Subcutaneous abdominal adipose tissue (tissue), 5 donors: ENCODE measurements at regions not wholly inside any gene's neighbourhood (a gene's known extent, or its start where the extent isn't known, plus 50 kb on each side); places are given as distances from the start of the nearest gene placed in this dataset.
"Not testable (repeated sequence)": the region's sequence is repeated elsewhere in the genome, so short reads cannot be mapped to it uniquely, and the experiment has no call there.

Experiments used
- H3K27ac ChIP-seq: one replicate; pipeline ENCODE4 v1.7.0; 2013; ENCODE audit warnings: low read depth, mild to moderate bottlenecking, inconsistent platforms, low read length, moderate library complexity
- H3K27me3 ChIP-seq, 5 donors: one replicate each; pipeline ENCODE4 v1.7.0; 2013; ENCODE audit warnings: low read length in 5 of 5, inconsistent platforms in 1 of 5; ENCODE audit not compliant: control insufficient read depth in 5 of 5, insufficient read depth in 4 of 5
- H3K36me3 ChIP-seq, 5 donors: one replicate each; pipeline ENCODE4 v1.7.0; 2013; ENCODE audit warnings: low read length in 5 of 5; ENCODE audit not compliant: control insufficient read depth in 5 of 5, insufficient read depth in 5 of 5
- H3K4me1 ChIP-seq, 5 donors: one replicate each; pipeline ENCODE4 v1.7.0; 2013; ENCODE audit warnings: low read length in 5 of 5, mild to moderate bottlenecking in 3 of 5, moderate library complexity in 1 of 5; ENCODE audit not compliant: control insufficient read depth in 5 of 5, insufficient read depth in 5 of 5
- H3K4me3 ChIP-seq, 5 donors: one replicate each; pipeline ENCODE4 v1.7.0; 2013; ENCODE audit warnings: low read length in 5 of 5, low read depth in 1 of 5
- H3K9ac ChIP-seq, 5 donors: one replicate each; pipeline ENCODE4 v1.7.0; 2013; ENCODE audit warnings: low read length in 5 of 5, mild to moderate bottlenecking in 4 of 5, moderate library complexity in 3 of 5
- H3K9me3 ChIP-seq, 5 donors: one replicate each; pipeline ENCODE4 v1.7.0; 2013; ENCODE audit warnings: low read length in 5 of 5; ENCODE audit not compliant: control insufficient read depth in 5 of 5
- donor health status: healthy.
- donor health status: healthy.
- donor health status: healthy.
- donor health status: healthy.
- donor health status: healthy.

DNA sequence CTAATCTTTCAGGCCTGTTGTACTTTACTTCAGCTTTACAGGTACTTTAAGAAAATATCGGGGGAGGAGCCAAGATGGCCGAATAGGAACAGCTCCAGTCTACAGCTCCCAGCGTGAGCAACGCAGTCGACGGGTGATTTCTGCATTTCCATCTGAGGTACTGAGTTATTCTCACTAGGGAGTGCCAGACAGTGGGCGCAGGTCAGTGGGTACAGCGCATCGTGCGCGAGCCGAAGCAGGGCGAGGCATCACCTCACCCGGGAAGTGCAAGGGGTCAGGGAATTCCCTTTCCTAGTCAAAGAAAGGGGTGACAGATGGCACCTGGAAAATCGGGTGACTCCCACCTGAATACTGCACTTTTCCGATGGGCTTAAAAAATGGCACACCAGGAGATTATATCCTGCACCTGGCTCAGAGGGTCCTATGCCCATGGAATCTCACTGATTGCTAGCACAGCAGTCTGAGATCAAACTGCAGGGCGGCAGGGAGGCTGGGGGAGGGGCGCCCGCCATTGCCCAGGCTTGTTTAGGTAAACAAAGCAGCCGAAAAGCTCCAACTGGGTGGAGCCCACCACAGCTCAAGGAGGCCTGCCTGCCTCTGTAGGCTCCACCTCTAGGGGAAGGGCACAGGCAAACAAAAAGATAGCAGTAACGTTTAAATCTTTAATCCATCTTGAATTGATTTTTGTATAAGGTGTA, 1185.4 kb upstream of the LRRN3 start:
- H3K9ac ChIP-seq, H3K36me3 ChIP-seq, H3K9me3 ChIP-seq, H3K4me1 ChIP-seq, H3K27ac ChIP-seq, H3K27me3 ChIP-seq, H3K4me3 ChIP-seq: not testable (repeated sequence)

DNA sequence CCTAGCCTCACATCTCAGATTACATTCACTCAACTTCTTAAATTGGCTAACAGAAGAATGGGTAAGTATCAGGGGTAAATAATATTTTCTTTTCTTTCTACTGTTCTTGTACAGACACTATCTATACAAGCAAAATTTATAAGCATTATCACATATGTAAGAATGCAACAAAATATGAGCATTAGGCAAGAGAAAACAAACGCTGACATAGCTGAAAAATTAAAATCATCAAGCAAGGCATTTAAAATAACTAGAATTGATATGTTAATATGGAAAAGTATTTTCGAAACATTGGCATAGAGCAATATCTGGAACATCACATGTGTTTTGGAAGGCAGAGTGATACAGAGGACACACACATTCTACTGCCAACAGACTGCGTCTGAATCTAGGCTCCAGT, 1175.3 kb upstream of the LRRN3 start:
- H3K27ac ChIP-seq = no peak overlapping the region
- H3K4me1 ChIP-seq = no peaks in the 10 kb centered on the region
- H3K9ac ChIP-seq = no peak overlapping the region
- H3K27me3 ChIP-seq = no peaks in the 10 kb centered on the region
- H3K9me3 ChIP-seq = no peaks in the 10 kb centered on the region
- no peak overlapping the region for H3K4me3 ChIP-seq
- no peaks in the 10 kb centered on the region for H3K36me3 ChIP-seq

DNA sequence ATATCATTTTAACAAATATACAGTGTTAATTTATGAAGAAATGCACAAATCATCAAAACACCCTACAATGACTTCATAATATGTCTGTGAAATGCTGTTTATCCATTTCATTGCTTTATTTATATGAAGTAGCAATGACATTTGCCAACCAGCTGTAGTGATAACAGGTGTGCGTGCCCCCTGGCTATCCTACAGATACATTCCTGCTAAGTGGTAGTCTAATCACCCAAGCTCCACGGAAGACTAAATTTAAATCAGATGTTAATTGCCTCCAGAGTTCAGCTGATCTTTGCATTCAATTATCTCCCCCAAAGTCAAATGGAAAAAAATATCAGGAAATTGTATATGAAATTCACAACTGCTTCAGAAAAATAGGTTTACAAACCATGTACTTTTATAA, 1164.2 kb upstream of the LRRN3 start:
- H3K27me3 ChIP-seq = no peaks in the 10 kb centered on the region
- no peak overlapping the region for H3K4me3 ChIP-seq
- no peak overlapping the region for H3K27ac ChIP-seq
- no peaks in the 10 kb centered on the region for H3K4me1 ChIP-seq
- peaks cover 0 to 4% (median 0%) of the 10 kb centered on the region in 5 donors for H3K9me3 ChIP-seq
- H3K36me3 ChIP-seq = no peaks in the 10 kb centered on the region
- no peak overlapping the region for H3K9ac ChIP-seq

DNA sequence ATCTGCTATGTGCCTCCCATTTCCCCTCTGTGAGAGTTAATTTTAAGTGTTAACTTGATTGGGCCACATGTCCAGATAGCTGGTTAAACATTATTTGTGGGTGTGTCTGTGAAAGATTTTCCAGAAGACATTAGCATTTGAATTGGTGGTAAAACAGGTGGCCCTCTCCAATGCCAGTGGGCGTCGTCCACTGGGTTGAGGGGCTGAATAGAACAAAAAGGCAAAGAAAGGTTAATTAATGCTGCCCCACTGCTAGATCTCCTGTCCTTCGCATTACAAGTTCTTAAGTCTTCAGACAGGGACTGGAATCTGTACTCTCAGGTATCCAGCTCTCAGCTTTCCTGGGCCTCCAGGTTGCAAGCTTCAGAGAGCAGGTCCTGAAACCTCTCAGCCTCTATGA, 1160.9 kb upstream of the LRRN3 start:
- Histone ChIP-seq H3K9me3 (peaks cover 0 to 4% (median 0%) of the 10 kb centered on the region in 5 donors), H3K27ac (no peak overlapping the region), H3K27me3 (no peaks in the 10 kb centered on the region), H3K4me3 (no peak overlapping the region), H3K36me3 (no peaks in the 10 kb centered on the region), H3K9ac (no peak overlapping the region), H3K4me1 (no peaks in the 10 kb centered on the region)

DNA sequence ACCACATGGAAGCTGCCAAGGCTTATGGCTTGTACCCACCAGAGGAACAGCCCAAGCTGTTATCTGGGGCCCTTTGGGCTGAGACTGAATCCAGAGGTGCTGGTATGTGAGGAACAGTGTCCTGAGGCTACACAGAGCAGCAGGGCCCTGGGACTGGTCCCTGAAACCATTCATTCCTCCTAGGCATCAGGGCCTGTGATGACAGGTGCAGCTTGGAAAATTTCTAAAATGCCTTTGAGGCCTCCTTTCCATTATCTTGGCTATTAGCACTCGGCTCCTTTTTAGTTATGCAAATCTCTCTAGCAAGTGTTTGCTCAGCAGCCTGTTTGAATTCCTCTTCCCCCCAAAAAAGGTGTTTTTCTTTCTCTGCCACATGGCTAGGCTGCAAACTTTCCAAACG, 1151.7 kb upstream of the LRRN3 start:
- H3K9ac ChIP-seq = no peak overlapping the region
- H3K27ac ChIP-seq = no peak overlapping the region
- H3K27me3 ChIP-seq = no peaks in the 10 kb centered on the region
- no peaks in the 10 kb centered on the region for H3K4me1 ChIP-seq
- H3K36me3 ChIP-seq = no peaks in the 10 kb centered on the region
- peaks cover 0 to 10% (median 6%) of the 10 kb centered on the region in 5 donors for H3K9me3 ChIP-seq
- H3K4me3 ChIP-seq = no peak overlapping the region

DNA sequence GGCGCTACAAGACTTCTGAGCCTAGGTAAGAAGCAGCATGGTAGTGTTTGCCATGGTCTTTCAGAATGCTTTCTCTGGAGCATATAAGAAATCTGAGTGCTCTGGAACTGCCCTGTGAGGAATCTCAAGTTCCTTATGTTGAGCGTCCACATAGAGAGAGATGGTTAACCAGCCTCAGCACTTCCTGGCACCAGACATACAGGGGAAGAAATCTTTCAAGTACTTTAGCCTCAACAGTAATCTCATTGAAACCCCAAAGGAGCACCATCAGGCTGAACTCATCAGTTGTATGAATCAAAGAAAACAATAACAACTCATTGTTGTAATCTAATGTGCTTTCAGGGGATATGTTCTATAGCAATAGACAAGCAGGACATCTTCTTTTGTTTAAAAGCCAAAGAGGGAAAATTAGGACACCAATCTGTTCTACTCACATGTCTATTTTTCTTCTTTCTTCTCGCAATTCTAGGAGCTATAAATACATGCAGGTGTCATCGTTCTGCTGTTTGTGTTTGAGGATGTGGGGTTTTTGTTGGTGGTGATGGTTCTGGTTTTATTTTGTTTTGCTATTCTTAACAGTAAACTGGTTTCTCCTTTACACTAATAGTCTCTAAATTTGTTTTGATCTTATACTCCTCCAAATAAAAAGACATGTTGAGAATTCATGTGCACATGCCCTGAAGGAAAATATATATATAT, 1145.0 kb upstream of the LRRN3 start:
- Histone ChIP-seq H3K4me3 (no peak overlapping the region), H3K27me3 (no peaks in the 10 kb centered on the region), H3K36me3 (no peaks in the 10 kb centered on the region), H3K27ac (no peak overlapping the region), H3K9ac (no peak overlapping the region), H3K9me3 (no peaks in the 10 kb centered on the region), H3K4me1 (no peaks in the 10 kb centered on the region)

DNA sequence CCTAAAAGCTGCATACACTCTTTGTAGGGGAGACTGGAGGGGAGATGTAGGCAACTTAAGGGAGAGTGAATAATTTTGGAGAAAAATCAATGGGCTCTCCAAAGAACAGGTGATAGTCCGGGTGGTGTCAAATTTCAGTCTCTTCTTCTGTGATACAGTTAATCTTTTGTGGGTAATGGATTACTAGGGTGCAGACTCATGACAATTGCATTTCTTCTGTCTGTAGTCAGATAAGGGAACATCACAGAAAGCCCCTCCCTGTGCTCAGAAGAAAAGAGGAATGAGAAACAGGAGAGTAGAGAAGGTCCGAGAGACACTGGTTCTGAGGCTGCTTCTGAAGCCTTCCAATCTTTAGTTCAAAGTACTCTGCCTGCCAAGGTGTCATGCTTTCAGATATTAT, 1140.7 kb upstream of the LRRN3 start:
- Histone ChIP-seq H3K27me3 (no peaks in the 10 kb centered on the region), H3K9me3 (peaks cover 0 to 2% (median 0%) of the 10 kb centered on the region in 5 donors), H3K27ac (no peak overlapping the region), H3K4me1 (no peaks in the 10 kb centered on the region), H3K9ac (no peak overlapping the region), H3K36me3 (no peaks in the 10 kb centered on the region), H3K4me3 (no peak overlapping the region)

DNA sequence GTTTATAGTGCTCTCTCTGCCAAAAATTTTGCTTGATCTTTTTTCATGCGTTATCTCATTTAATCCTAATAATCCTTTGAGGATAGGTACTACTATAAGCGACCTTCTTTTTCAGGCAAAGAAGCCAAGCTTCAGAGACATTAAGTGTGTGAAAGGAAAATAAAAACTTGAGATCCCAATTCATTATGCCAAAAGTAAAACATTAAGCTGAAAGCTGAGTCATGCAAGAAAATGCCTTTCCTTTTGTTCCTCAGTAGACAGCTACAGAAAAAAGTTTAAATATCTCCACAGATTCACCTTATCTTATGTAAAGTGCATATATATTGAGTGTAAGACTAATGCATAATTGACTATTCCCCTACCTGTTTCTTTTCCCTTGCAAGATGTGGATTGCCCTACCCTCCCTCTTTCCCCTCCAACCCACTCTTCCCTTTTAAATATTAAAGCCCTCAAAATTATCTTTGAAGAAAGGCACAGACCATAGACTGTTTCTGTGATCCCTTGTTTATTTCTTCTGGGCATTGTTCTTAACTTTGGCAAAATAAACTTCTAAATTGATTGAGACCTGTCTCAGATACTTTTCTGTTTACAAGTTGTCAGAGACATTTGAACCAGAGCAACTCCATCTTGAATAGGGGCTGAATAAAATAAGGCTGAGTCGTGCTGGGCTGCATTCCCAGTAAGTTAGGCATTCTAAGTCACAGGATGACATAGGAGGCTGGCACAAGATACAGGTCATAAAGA, 1139.9 kb upstream of the LRRN3 start:
- Histone ChIP-seq H3K36me3 (no peaks in the 10 kb centered on the region), H3K4me3 (no peak overlapping the region), H3K4me1 (no peaks in the 10 kb centered on the region), H3K9me3 (peaks cover 0 to 2% (median 0%) of the 10 kb centered on the region in 5 donors), H3K27ac (no peak overlapping the region), H3K9ac (no peak overlapping the region), H3K27me3 (no peaks in the 10 kb centered on the region)

DNA sequence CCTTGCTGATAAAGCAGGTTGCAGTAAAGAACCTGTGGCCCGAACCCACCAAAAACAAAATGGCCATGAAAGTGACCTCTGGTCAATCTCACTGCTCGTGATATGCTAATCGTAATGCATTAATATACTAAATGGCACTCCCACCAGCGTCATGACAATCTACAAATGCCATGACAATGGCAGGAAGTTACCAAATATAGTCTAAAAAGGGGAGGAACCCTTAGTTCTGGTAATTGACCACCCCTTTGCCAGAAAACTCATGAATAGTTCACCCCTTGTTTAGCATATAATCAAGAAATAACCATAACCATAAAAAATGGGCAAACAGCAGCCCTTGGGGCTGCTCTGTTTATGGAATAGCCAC, 1139.4 kb upstream of the LRRN3 start:
- peaks cover 0 to 2% (median 0%) of the 10 kb centered on the region in 5 donors for H3K9me3 ChIP-seq
- H3K4me1 ChIP-seq = no peaks in the 10 kb centered on the region
- H3K36me3 ChIP-seq = no peaks in the 10 kb centered on the region
- no peaks in the 10 kb centered on the region for H3K27me3 ChIP-seq
- no peak overlapping the region for H3K27ac ChIP-seq
- no peak overlapping the region for H3K4me3 ChIP-seq
- no peak overlapping the region for H3K9ac ChIP-seq

DNA sequence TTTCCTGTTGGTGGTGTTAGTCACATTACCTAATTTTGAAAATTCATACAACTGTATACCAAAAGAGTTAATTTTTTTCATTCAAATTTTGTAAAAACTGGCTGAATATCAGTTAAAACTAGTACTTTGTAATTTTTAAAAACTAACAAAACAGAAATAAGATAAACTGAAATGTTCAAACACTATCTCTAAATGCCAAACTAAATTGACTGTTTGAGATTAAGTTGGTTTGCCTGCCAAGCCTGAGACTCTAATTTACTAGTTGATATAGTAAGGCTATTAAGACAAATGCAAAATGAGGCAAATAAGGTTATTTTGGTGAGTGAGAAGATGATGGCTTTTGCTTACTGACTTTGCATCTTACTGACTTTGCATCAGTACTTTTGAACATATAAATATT, 1134.9 kb upstream of the LRRN3 start:
- Histone ChIP-seq H3K27ac (no peak overlapping the region), H3K9me3 (peaks cover 0 to 2% (median 0%) of the 10 kb centered on the region in 5 donors), H3K4me1 (no peaks in the 10 kb centered on the region), H3K36me3 (no peaks in the 10 kb centered on the region), H3K27me3 (no peaks in the 10 kb centered on the region), H3K4me3 (no peak overlapping the region), H3K9ac (no peak overlapping the region)
